Colon (tissue), 2 donors: ENCODE measurements at regions not wholly inside any gene's neighbourhood (a gene's known extent, or its start where the extent isn't known, plus 50 kb on each side); places are given as distances from the start of the nearest gene placed in this dataset.
"Not testable (repeated sequence)": the region's sequence is repeated elsewhere in the genome, so short reads cannot be mapped to it uniquely, and the experiment has no call there.

Experiments
- FAIRE-seq: peaks from 2 replicates; lab custom pipeline; 2012; peaks lifted over from hg19 to GRCh38; lab: Jason Lieb, UNC
- donor health status: control.
- donor health status: control.

DNA sequence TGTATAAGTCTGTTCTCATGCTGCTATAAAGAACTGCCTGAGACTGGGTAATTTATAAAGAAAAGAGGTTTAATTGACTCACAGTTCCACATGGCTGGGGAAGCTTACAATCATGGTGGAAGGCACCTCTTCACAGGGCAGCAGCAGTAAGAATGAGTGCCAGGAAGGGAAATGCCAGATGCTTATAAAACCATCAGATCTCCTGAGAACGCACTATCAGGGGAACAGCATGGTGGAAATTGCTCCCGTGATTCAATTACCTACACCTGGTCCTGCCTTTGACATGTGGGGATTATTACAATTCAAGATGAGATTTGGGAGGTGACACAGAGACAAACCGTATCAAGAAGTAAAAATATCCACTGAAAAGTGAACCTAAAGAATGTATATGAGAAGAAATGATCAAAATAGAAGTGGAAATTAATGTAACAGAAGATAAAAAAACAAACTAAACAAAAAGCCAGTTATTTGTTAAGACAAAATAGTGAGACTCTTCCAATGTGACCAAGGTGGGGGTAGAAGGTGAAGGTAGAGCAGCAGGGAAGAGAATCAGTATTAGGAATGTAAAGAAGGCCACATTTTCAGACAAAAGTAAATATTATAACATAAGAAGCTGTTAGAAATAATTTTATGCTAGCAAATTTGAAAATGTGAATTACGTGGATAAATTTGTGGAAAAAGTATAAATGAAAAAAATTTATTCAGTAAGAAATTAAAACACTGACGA lies 372.9 kb downstream of the NKX6-1 start:
- no peak for FAIRE-seq

DNA sequence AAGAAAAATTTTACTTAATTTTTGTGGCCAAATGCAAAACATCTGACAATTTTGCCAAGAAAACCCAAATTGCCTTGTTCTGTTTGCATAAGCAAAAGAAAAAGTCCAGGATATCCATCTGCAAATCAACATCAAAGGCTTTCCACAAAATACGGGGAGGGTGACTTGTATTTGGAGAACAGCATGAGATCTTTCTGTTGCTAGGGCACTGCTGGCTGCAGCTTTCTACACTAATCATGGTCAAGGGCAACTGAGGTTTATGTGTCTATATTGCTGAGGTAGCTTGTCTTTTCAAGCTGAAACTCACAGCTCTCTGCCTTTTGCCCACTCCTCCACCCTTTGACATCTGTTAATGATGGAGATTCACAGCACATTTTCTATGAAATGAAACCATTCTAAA lies 389.1 kb downstream of the NKX6-1 start:
- no peak for FAIRE-seq

DNA sequence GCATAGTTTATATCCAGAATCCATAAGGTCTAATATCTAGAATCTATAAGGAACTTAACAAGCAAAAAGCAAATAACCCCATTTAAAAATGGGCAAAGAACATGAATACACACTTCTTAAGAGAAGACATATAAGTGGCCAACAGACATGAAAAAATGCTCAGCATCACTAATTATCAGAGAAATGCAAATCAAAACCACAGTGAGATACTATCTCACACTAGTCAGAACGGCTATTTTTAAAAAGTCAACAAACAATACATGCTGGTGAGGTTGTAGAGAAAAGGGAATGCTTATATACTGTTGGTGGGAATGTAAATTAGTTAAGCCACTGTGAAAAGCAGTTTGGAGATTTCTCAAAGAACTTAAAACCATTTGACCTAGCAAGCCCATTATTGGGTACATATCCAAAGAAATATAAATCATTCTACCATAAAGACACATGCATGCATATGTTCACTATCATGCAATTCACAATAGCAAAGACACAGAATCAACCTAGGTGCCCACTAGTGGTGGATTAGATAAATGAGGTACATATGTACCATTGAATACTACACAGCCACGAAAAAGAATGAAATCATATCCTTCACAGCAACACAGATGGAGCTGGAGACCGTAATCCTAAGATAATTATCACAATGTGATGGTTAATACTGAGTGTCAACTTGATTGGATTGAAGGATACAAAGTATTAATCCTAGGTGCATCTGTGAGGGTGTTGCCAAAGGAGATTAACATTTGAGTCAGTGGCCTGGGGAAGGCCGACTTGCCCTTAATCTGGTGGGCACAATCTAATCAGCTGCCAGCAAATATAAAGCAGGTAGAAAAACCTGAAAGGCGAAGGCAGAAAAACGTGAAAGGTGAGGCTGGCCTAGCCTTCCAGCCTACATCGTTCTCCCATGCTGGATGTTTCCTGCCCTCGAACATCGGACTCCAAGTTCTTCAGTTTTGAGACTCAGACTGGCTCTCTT lies 397.2 kb downstream of the NKX6-1 start:
- FAIRE-seq, result not testable (repeated sequence)

DNA sequence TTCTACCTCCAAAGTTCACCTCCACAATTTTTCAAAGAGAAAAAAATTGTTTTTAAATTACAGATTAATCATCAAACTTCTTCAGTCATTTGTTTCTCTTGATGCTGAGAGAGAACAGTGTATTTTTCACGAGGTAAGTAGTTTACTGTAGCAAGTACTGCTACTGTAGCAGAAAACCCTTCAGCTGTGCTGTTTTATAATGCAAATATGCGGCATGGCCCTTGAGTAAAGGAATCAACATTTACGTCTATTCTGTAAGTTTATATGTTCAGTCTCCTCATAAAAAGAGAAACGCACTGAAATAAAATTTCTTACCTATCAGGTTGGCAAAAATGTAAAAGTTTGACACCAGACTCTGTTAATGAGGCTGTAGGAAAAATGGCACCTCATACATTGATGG lies 399.0 kb downstream of the NKX6-1 start:
- FAIRE-seq, result no peak

DNA sequence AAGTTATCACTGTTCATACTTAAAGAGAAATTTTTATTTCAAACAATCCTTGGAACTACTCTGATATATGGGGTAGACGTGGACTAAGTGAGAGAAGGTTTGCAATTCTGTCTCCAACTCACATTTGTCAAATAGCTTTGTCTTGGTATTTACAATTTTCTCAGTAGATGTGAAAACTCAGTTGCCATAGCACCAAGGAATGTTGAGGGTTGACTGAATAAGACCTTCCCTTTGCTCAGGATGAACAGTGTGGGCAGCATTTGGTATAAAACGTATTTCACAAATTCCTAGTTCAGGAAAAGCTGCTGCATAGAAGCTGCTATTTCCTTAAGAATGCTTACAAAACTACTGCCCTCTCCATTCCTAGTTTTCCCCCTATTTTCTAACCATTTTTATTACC lies 399.5 kb downstream of the NKX6-1 start:
- FAIRE-seq, result no peak

DNA sequence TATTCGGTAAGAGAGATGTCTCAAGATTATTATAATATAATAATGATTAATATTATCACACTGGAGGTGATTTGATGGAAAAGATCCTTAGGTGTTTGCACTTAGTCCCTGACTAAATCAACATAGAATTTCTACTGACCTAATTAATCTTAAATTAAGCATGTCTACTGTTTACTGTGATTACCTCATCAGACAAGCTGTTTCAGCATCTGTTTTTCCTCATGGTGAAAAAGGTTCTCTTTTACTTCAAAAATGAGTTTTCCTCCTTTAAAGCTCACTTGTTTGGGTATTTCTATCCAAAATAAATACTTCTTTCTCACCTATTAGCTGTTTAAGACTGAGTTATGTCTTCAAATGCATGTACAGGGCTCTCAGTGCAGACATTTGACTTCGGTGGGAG lies 407.8 kb downstream of the NKX6-1 start:
- no peak for FAIRE-seq

DNA sequence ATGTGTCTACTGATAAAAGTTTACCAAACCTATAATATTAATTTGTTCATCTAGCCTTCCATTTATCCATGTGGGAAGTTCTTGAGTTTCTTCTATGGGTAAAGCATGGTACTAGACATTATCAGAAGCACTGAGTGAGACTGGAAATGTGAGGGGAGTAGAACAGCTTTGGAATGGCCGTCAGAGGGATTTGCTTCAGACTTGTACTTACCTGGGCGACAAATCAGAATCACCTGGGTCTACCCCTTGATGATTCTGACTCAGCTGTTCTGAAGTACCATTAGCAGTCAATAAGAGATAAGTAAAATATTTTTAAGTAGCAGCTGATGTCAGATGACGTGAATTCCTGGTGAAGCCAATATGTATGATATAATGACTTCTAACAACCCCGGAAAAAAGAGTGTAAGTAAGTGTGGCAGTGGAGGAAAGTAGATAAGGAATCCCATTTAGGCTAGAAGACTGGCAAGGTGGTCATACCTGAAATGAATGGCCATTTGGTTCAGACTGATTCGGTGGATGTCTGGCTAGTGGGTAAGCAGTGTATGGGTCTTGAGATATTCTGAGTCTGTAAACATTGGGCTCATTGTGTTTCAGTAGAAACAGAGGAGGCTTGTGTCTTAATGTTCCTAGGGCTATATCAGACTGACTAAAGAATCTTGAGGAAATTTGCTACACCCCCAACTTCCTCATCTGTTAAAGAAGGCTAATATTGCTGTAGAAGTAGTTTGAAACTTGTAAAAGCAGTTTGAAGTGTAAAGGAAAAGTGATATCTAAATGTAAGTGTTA lies 409.2 kb downstream of the NKX6-1 start:
- FAIRE-seq, result no peak

DNA sequence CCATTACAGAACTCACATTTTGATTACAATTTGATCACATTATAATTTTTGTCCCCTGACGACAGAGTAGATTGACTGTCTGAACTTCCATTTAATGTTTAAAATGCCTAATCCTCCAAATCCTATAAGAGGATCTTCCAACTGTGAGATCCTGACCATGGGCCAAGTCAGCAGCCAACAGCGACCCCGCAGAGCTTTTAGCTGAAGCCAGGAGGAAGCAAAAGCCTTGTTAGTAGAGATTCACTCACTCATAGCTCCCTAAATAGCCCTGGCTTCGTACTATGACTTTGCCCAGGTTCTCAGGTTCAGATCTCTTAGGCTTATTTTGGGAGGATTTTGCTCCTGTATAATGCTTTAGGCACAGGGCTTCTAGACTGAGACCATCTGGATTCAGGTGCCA lies 413.1 kb downstream of the NKX6-1 start:
- no peak for FAIRE-seq

DNA sequence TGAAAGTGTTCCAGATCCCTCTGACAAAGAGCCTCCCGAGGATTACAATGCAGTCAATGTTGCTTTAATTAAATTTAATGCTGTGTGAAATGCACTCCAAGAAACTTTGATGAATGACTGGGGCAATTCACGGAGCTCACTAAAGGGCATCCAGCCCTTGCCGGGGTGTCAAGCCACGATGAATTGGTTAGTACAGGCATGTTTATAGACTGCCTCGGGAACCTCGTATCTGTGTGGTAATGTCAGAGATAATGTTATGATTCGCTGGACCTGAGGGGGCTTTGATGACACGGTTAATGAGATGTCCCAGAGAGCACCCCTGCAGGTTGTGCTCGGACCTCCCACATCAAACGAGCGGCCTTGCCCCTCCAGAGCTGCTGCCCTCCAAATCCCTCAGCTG lies 428.8 kb downstream of the NKX6-1 start:
- no peak for FAIRE-seq

DNA sequence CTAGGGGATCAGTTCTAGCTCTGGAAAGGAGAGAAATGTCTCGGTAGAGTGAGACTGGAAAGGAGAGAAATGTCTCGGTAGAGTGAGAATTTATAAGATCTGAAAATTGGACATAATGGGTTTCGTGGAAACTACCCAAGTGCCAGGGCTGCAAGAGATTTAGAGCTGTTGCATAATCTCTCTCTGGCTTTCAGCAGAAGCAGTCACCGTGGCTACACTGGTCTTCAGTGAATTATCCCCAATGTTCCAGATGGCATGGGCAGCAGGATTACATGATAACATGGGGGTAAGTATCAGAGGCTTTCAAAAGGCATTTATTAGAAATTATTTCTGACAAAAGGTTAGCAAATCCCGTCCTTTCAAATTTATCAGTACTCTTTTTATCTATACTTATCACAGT lies 435.5 kb downstream of the NKX6-1 start:
- FAIRE-seq, result no peak

DNA sequence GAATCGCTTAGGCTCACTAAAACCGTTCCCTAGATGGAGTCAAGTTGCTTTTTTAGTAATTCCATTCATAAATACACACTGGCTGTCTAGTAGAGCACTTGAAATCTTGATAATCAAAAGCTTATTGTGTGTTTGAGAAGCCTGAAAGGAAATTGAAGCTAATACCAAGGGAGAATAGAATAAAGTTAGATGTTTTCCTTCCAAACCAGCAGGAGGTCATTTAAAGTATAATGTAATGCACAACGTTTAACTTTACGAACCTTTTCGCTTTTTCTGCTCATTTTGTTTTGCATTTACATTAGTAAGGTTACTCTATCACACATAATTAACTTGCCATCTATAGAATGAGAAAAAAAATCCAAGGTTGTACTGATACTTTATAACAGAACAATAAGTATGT lies 440.9 kb downstream of the NKX6-1 start:
- FAIRE-seq, result peak; percentile 36

DNA sequence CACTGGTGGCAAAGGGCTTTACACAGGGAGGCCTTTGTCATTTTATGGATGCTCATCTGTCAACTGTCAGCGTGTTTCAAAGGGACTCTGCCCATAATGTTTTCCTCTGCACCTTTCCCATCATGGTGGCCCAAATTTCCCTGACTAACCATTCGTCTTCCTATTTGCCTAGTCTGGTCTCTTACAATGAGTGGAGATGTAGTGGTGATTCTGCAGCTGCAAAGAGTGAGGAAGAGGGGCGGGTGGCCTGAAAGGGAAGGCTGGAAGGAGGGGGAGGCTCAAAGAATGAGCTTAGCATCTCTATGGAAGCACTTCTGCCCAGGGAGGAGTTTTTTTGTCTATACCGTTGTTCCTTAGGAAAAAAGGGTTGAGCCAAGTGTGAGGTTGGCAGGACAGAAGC lies 447.5 kb downstream of the NKX6-1 start:
- no peak for FAIRE-seq

DNA sequence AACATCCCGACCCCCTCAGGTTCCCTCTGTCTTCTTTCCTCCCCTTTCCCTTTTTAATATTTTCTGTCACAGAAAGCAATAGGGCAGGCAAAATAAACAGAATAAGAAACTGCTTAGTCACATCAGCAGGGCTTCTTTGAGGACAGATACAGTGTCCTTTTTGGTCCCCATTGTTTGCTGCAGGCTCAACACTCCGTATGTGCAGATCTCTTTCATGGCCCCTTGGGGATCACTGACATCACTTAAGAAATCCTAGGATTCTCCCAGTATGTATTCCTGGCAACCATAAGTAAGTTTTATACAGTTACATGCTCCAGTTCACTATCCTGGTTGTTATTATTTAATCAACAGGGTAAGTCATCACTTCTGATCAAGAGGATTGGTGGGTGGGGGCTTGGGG lies 448.0 kb downstream of the NKX6-1 start:
- FAIRE-seq, result no peak

DNA sequence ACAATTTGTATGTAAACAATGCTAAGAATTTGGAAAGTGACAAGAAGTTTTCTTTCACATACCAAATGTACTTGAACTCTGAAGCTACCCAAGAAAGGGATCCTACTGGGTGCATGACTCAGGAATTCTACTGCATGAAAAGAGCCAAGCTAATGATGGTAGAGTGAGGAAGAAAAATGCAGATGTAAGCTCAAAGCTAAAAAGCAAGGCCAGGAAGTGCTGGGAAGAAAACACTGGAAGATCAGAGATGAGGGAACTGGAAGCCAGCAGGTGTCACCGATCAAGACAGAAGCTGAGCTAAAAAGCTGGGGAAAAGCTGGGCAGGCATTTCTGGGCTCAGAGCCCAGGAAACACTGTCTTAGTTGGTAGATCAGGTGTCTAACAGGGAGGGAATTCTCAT lies 449.1 kb downstream of the NKX6-1 start:
- FAIRE-seq, result no peak

DNA sequence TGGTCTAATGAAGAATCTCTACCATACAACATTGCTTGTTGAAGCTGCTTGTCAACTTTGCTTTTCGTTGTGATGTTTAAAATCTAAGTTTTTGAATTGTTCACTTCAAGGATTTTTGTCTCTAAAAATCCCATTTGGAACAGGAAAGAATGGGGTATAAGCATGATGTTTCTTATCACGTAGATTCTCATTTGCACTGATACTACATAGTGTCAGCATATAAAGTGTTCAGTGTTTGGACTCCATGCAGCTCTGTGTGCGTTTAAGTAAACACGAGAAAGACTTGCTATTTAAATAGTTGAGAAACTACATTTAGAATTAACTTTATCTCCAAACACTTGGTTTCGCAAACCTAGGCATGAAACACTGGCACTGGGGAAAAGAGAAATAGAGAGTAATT lies 452.5 kb downstream of the NKX6-1 start:
- FAIRE-seq, result no peak

DNA sequence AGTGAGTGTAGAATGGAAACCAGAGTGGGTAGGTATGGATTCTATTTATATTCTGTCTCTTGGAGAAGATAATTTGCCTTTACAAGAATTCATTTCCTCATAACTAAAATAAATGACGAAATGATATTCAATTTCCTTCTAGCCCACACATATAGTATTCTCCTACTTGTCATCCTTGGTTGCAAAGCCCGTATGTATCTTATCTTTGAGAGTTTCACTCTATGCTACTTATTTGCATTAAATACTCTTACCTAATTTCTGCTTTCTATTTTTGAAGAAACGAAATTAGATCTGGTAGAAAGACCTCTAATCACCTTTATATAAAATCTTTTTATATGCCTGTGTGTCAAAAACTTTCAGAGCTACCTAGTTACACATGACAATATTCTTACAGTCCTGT lies 457.7 kb downstream of the NKX6-1 start:
- no peak for FAIRE-seq

DNA sequence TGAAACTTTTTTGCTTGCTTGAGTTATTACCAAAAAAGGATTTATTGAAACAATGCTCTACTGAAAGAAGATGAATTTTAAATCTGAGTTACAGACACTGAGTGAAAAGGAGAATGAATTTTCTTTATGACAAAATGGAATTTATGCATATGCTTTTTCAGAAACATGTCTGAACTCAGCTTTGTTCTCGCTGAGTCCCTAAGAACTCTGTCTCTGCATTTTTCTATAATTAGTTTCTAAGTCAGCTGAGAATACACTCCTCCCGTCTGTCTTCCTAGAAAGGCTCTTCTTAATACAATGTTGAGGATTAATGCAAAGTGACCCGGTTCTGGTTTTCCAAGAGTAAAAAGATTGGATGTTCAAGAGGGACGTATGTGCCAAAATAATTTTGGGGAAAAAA lies 463.5 kb downstream of the NKX6-1 start:
- no peak for FAIRE-seq

DNA sequence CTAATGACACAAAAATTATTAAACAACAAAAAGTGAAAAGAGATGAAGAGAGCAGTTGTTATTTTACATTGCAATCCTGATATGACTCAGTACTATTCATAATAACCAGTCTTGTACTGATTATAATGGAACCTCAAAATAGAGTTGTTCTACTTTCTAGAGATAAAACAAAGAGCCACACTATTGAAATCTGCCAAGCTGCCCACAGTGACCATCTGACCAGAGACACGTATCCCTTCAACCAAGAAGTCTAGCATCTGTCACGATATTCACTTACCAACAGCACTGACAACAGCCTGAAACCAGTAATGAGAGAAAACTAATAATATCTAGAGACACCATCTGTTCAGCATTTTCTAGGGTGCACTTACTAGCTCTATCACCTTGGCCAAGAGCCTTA lies 466.7 kb downstream of the NKX6-1 start:
- FAIRE-seq, result no peak

DNA sequence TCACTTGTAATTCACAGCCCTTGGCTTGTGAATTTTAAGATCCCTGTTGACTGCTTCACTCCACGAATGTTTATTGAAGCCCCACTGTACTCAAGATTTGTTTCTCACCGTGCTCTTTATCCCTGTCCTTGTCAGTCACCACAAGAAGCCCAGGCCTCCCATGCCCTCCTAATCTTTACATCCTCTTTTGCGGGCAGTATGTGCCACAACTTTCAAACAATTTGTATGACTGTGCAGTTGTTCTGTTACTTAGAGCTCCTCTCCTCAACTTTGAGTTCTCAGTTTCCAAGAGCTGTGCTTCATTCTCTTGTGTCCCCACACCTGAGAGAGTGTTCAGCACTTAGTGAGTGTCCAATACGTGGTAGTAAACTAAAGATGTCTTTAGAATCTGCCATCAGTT lies 467.7 kb downstream of the NKX6-1 start:
- no peak for FAIRE-seq

DNA sequence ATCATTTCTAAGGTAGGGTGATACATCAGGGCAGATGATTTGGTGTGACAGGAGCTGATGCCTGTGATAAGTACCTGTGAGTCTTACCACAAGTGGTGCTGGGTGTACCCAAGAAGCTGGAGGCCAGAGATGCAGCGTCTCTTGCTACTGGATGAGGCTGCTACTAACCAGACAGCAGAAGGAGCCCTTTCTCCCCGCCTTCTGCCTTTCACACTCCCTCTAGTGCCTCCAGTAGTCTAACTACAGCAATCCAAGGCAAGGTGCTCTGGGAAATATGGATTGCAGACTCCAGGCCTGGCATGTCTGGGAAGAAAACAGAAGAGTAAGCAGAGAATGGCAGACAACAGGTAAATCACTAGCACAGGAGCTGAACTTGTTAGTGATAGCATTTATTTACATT lies 470.8 kb downstream of the NKX6-1 start:
- FAIRE-seq, result no peak

DNA sequence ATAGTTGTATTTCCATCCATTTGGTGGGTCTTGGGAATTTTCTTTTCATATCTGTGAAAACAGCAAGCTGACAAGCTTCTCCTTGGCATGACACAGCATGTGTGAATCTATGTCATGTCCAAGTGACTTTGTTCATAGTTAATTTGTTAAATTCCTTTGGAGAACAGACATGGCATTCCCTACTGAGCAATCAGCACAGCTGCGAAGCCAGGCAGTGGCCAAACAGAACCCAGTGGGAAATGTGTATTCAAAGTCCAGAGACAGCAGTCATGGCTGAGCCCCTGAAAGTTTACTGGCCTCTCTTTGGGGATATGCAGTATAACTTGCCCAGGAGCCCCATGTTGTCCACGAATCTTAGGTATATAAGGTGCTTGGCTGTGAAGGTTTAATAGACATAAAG lies 474.7 kb downstream of the NKX6-1 start:
- no peak for FAIRE-seq

DNA sequence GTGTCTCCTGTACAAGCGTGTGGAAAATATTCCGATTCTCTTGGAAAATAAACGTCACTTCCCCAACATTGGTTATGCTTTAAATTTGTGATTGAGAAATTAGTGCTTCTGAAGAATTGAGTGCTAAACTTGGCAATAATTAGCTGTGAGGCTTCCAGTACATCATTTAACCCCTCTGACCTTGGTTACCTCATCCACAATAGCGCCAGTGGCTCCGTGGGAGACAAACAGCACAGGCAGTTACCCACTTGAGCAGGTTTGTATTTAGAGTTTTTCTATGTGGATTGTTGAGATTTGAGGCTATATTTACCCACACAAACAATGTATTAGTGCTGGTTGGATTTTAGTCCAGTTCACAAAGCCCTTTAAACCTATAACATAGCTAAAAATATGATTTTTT lies 476.5 kb downstream of the NKX6-1 start:
- FAIRE-seq, result no peak

DNA sequence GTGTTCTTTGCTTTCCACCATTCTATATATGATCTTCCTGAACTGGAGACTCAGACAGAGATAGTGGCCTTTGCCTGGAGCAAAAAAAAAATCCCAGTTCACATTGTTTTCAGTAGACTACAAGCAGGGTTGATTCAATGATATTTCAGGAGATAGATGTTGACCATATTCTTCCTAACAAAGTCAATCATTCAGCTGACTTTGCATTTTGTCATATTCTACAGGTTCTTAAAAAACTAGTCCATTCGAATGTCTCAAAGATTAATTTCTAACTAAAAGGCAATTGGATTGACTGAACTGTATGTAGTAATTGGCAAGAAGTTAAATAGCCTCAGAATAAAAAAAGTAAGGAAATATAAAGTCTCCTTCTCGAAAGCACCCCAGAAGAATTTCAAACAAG lies 479.5 kb downstream of the NKX6-1 start:
- no peak for FAIRE-seq
